B cell (primary cell): ENCODE measurements at regions not wholly inside any gene's neighbourhood (a gene's known extent, or its start where the extent isn't known, plus 50 kb on each side); places are given as distances from the start of the nearest gene placed in this dataset.

Source experiments
- ATAC-seq: fragments of 200-7000 bp; cut with Tn5 transposase; one replicate; pipeline ENCODE4 v1.10.0; 2021; ENCODE audit warnings: low read depth, mild to moderate bottlenecking, moderate number of reproducible peaks, moderate library complexity
- CTCF ChIA-PET: fragments of 350-600 bp; sonication (Branson Sonifier 250); formaldehyde crosslinking; loops from one replicate; lab custom pipeline; 2021; ENCODE audit warnings: antibody characterized with exemption, inconsistent platforms; lab: Charles Lee
- POLR2A ChIA-PET: fragments of 350-600 bp; sonication (Branson Sonifier 250); formaldehyde crosslinking; loops from one replicate; lab custom pipeline; 2021; ENCODE audit warnings: antibody characterized with exemption; lab: Charles Lee
- DNase-seq: peaks from one replicate; pipeline ENCODE4 v3.0.0; 2013
- H2AFZ ChIP-seq: 2 replicates; pipeline ENCODE4 v1.6.1; 2012; ENCODE audit warnings: mild to moderate bottlenecking, low read depth, low read length; ENCODE audit not compliant: insufficient read depth, poor library complexity, severe bottlenecking
- H3K27ac ChIP-seq, 2 donors: 1 replicate in 1 of 2; 2 replicates in 1 of 2; pipeline ENCODE4 v1.5.1; 2012 to 2013; ENCODE audit warnings: low read length in 2 of 2, mild to moderate bottlenecking in 2 of 2, moderate library complexity in 1 of 2
- H3K27me3 ChIP-seq, 4 experiments: fragments of 200-600 bp in 1 of 4; sonication (generic) in 1 of 4; replicated peaks in 1 of 4; 1 replicate in 2 of 4; 2 replicates in 2 of 4; pipeline versions ENCODE4 v1.6.1 to v1.7.0; 2013 to 2016; ENCODE audit warnings: low read length in 3 of 4, mild to moderate bottlenecking in 2 of 4, mixed read lengths in 1 of 4, moderate library complexity in 1 of 4; ENCODE audit not compliant: insufficient read depth in 4 of 4, control insufficient read depth in 3 of 4; ENCODE audit errors: control extremely low read depth in 1 of 4
- H3K36me3 ChIP-seq, 2 experiments: replicated peaks in 1 of 2; 1 replicate in 1 of 2; 2 replicates in 1 of 2; pipeline versions ENCODE4 v1.6.1 to v1.7.1; 2013; ENCODE audit warnings: low read length in 1 of 2; ENCODE audit not compliant: insufficient read depth in 2 of 2, control insufficient read depth in 1 of 2; ENCODE audit errors: control extremely low read depth in 1 of 2, extremely low read depth in 1 of 2
- H3K4me1 ChIP-seq, 2 donors: fragments of 200-600 bp in 1 of 2; sonication (generic) in 1 of 2; 1 replicate in 1 of 2; 2 replicates in 1 of 2; pipeline versions ENCODE4 v1.5.1 to v1.6.1; 2013 to 2017; ENCODE audit warnings: low read length in 2 of 2; ENCODE audit not compliant: control insufficient read depth in 2 of 2, insufficient read depth in 2 of 2
- H3K4me2 ChIP-seq: replicated peaks from 2 replicates; pipeline ENCODE3; 2012; ENCODE audit warnings: mild to moderate bottlenecking, low read depth, low read length; ENCODE audit not compliant: poor library complexity, severe bottlenecking
- H3K4me3 ChIP-seq, 5 experiments: fragments of 200-600 bp in 1 of 5; sonication (generic) in 1 of 5; 1 replicate in 3 of 5; 2 replicates in 2 of 5; pipeline versions ENCODE4 v1.5.1 to v1.7.0; 2011 to 2016; ENCODE audit warnings: low read length in 4 of 5, mild to moderate bottlenecking in 4 of 5, low read depth in 2 of 5, control low read depth in 1 of 5, moderate library complexity in 1 of 5; ENCODE audit not compliant: insufficient read depth in 1 of 5; ENCODE audit errors: control extremely low read depth in 1 of 5, extremely low read depth in 1 of 5
- H3K79me2 ChIP-seq: fragments of 200-600 bp; sonication (generic); one replicate; pipeline ENCODE4 v1.6.0; 2016; ENCODE audit warnings: low read length; ENCODE audit not compliant: control insufficient read depth, insufficient read depth
- H3K9ac ChIP-seq: fragments of 200-600 bp; sonication (generic); 2 replicates; pipeline ENCODE4 v1.6.1; 2017; ENCODE audit warnings: mild to moderate bottlenecking, low read length, moderate library complexity
- H3K9me3 ChIP-seq, 3 donors: one replicate each; pipeline versions ENCODE4 v1.6.1 to v1.7.1; 2013; ENCODE audit warnings: low read length in 2 of 3; ENCODE audit not compliant: control insufficient read depth in 2 of 3, insufficient read depth in 1 of 3; ENCODE audit errors: control extremely low read depth in 1 of 3
- H4K20me1 ChIP-seq: 2 replicates; pipeline ENCODE4 v1.6.0; 2012; ENCODE audit warnings: mild to moderate bottlenecking, low read length; ENCODE audit not compliant: insufficient read depth, control insufficient read depth, poor library complexity, severe bottlenecking
- H3K27ac Mint-ChIP-seq: one replicate; pipeline ENCODE4 v1.8.0; 2021; ENCODE audit warnings: mixed read lengths
- H3K27me3 Mint-ChIP-seq: one replicate; pipeline ENCODE4 v1.8.0; 2021; ENCODE audit warnings: mixed read lengths
- H3K4me1 Mint-ChIP-seq: one replicate; pipeline ENCODE4 v1.8.0; 2021; ENCODE audit warnings: mixed read lengths
- H3K4me3 Mint-ChIP-seq: one replicate; pipeline ENCODE4 v1.8.0; 2021; ENCODE audit warnings: mixed read lengths
- H3K9me3 Mint-ChIP-seq: one replicate; pipeline ENCODE4 v1.8.0; 2022; ENCODE audit warnings: mixed read lengths; ENCODE audit not compliant: insufficient read depth
- CTCF ChIP-seq: fragments of 200-600 bp; IDR thresholded peaks from one replicate; pipeline ENCODE4 v1.8.0; 2022; ENCODE audit warnings: antibody characterized with exemption, mild to moderate bottlenecking
- EZH2 ChIP-seq: IDR thresholded peaks from 2 replicates; pipeline ENCODE4 v1.6.1; 2012; ENCODE audit warnings: borderline replicate concordance, low read depth, mild to moderate bottlenecking, moderate library complexity, low read length; ENCODE audit not compliant: insufficient read depth, poor library complexity, severe bottlenecking
- WGBS: methylation state at CpG from one replicate; pipeline ENCODE4 v1.1.5; 2013; ENCODE audit warnings: missing lambda C conversion rate; ENCODE audit not compliant: insufficient coverage; 5-methylcytosine and 5-hydroxymethylcytosine counted together
- intact Hi-C: fragments of 100-400 bp; cut with micrococcal nuclease; formaldehyde crosslinking; loops from one replicate; pipeline ENCODE4 v1.10.0; 2022

GRCh38 chr2:9102861-9103662, 99.6 kb upstream of the MBOAT2 start:
- peaks cover 8% of the 10 kb centered on the region for H3K4me1 Mint-ChIP-seq
- no peak overlapping the region for H3K9ac ChIP-seq
- intact Hi-C loops, result no loop called here
- no peaks in the 10 kb centered on the region for H3K9me3 Mint-ChIP-seq
- no peak overlapping the region for H3K27ac Mint-ChIP-seq
- H3K27me3 ChIP-seq, result no peaks in the 10 kb centered on the region
- ChIA-PET CTCF (no interaction called here), POLR2A (no interaction called here)
- H2AFZ ChIP-seq, result no peak overlapping the region
- H3K4me1 ChIP-seq, result no peaks in the 10 kb centered on the region
- no peak for DNase-seq
- peaks cover 11% of the 10 kb centered on the region for H3K27me3 Mint-ChIP-seq
- 88% methylated on average over 20 of the region's 21 CpGs for WGBS
- TF ChIP-seq EZH2, result no peak
- no peak for TF ChIP-seq CTCF
- no peak for ATAC-seq
- no peaks in the 10 kb centered on the region for H3K79me2 ChIP-seq
- H3K36me3 ChIP-seq, result no peaks in the 10 kb centered on the region
- no peaks in the 10 kb centered on the region for H4K20me1 ChIP-seq
- no peaks in the 10 kb centered on the region for H3K9me3 ChIP-seq
- H3K27ac ChIP-seq, result no peak overlapping the region
- no peak overlapping the region for H3K4me3 Mint-ChIP-seq
- no peak overlapping the region for H3K4me2 ChIP-seq
- no peak overlapping the region for H3K4me3 ChIP-seq

- Histone ChIP-seq H3K4me3 (no peak overlapping the region), H3K4me2 (no peak overlapping the region), H3K4me1 (no peaks in the 10 kb centered on the region), H3K27me3 (no peaks in the 10 kb centered on the region), H3K9me3 (no peaks in the 10 kb centered on the region), H3K27ac (no peak overlapping the region), H3K36me3 (no peaks in the 10 kb centered on the region), H4K20me1 (no peaks in the 10 kb centered on the region), H2AFZ (no peak overlapping the region), H3K9ac (no peak overlapping the region), H3K79me2 (no peaks in the 10 kb centered on the region)
- Mint-ChIP-seq H3K9me3 (no peaks in the 10 kb centered on the region), H3K4me3 (no peak overlapping the region), H3K27ac (no peak overlapping the region), H3K27me3 (peaks cover 20% of the 10 kb centered on the region), H3K4me1 (peaks cover 8% of the 10 kb centered on the region)
- ChIA-PET CTCF (no interaction called here), POLR2A (no interaction called here)
- TF ChIP-seq EZH2 (no peak), CTCF (no peak)
- ATAC-seq (no peak), DNase-seq (no peak)
- intact Hi-C loops, result no loop called here
- 98% methylated on average over 6 of the region's 11 CpGs for WGBS
These were observed 98.4 kb upstream of the MBOAT2 start for GRCh38 chr2:9101763-9102425.
